Thyroid gland (tissue), 4 donors: ENCODE measurements at regions not wholly inside any gene's neighbourhood (a gene's known extent, or its start where the extent isn't known, plus 50 kb on each side); places are given as distances from the start of the nearest gene placed in this dataset.

Experiments used
- DNase-seq, 2 donors: peaks; one replicate each; pipeline ENCODE4 v3.0.0-alpha.2; 2019
- H3K27ac ChIP-seq, 3 donors: fragments of 200-600 bp; sonication (generic); 1 replicate in 2 of 3; 2 replicates in 1 of 3; pipeline ENCODE4 v1.5.1; 2016 to 2019; ENCODE audit warnings: mild to moderate bottlenecking in 1 of 3, moderate library complexity in 1 of 3
- H3K27me3 ChIP-seq: fragments of 200-600 bp; sonication (generic); one replicate; pipeline ENCODE4 v1.5.1; 2019
- H3K36me3 ChIP-seq, 2 donors: fragments of 200-600 bp; sonication (generic); one replicate each; pipeline ENCODE4 v1.5.1; 2016 to 2019
- H3K4me1 ChIP-seq, 2 donors: fragments of 200-600 bp; sonication (generic); one replicate each; pipeline ENCODE4 v1.5.1; 2017 to 2019
- H3K4me3 ChIP-seq, 3 donors: fragments of 200-600 bp; sonication (generic); replicated peaks in 1 of 3; 1 replicate in 2 of 3; 2 replicates in 1 of 3; pipeline ENCODE4 v1.5.1; 2016; ENCODE audit warnings: mild to moderate bottlenecking in 1 of 3
- H3K9me3 ChIP-seq: fragments of 200-600 bp; sonication (generic); one replicate; pipeline ENCODE4 v1.5.1; 2017
- POLR2A ChIP-seq, 2 donors: fragments of 450-650 bp; IDR thresholded peaks; one replicate each; pipeline ENCODE4 v1.6.1; 2017; ENCODE audit warnings: antibody characterized with exemption in 2 of 2, mild to moderate bottlenecking in 2 of 2, moderate library complexity in 1 of 2
- WGBS, 2 donors: methylation state at CpG; one replicate each; pipeline ENCODE4 v1.1.5; 2017; 5-methylcytosine and 5-hydroxymethylcytosine counted together
- intact Hi-C: fragments of 100-400 bp; cut with DNase I; formaldehyde crosslinking; loops from one replicate; pipeline ENCODE4 v1.15.1; 2023
- TF ChIP-seq, protein P1 (sequence below), 6 experiments: fragments of 200-600 bp in 3 of 6; fragments of 450-650 bp in 3 of 6; sonication (generic) in 3 of 6; IDR thresholded peaks; one replicate each; pipeline ENCODE4 v1.5.1; 2016 to 2019; ENCODE audit warnings: antibody characterized with exemption in 6 of 6, mild to moderate bottlenecking in 2 of 6, inconsistent platforms in 1 of 6, moderate library complexity in 1 of 6

DNA sequence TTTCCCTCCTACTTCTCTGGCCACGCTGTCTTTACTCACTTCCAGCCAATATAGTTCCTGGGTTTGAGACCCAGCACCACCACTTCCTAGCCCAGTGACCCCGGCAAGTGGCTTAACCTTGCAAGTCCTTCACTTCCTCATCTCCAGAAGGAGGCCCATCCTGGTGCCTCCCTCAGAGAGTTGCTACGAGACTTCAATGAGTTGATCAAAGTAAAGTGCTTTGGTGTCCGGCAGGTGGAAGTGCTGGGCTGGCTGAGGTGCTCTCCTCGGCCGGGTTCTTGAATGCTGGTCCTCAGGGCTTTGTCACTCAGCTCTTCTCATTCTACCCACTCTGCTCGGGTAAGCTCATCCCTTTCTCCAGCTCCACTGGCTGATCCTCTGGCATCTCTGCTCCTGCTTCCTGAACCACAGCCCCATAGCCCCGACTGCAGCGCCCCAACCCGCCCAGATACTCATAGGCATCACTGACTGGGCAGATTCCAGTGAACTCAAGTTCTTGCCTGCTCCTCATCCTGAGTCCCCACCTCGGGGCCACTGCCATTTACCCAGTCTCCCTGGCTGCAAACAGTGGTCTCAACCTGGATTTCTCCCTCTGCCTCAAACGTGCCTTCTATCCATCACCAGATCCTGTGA, 75.8 kb upstream of the WNT4 start:
- Histone ChIP-seq H3K27me3 (no peaks in the 10 kb centered on the region), H3K4me1 (peaks cover 5 to 9% of the 10 kb centered on the region in 2 donors), H3K4me3 (no peak overlapping the region), H3K36me3 (no peaks in the 10 kb centered on the region), H3K9me3 (no peaks in the 10 kb centered on the region), H3K27ac (no peak overlapping the region)
- TF ChIP-seq POLR2A (IDR thresholded peaks at IDR 0.05), result no peak
- TF ChIP-seq, protein P1, sequence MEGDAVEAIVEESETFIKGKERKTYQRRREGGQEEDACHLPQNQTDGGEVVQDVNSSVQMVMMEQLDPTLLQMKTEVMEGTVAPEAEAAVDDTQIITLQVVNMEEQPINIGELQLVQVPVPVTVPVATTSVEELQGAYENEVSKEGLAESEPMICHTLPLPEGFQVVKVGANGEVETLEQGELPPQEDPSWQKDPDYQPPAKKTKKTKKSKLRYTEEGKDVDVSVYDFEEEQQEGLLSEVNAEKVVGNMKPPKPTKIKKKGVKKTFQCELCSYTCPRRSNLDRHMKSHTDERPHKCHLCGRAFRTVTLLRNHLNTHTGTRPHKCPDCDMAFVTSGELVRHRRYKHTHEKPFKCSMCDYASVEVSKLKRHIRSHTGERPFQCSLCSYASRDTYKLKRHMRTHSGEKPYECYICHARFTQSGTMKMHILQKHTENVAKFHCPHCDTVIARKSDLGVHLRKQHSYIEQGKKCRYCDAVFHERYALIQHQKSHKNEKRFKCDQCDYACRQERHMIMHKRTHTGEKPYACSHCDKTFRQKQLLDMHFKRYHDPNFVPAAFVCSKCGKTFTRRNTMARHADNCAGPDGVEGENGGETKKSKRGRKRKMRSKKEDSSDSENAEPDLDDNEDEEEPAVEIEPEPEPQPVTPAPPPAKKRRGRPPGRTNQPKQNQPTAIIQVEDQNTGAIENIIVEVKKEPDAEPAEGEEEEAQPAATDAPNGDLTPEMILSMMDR (IDR thresholded peaks at IDR 0.05), result no peak
- intact Hi-C loops, result no loop called here
- 82 to 85% methylated on average over 12 of the region's 12 CpGs for WGBS, 2 donors
- no peak for DNase-seq

DNA sequence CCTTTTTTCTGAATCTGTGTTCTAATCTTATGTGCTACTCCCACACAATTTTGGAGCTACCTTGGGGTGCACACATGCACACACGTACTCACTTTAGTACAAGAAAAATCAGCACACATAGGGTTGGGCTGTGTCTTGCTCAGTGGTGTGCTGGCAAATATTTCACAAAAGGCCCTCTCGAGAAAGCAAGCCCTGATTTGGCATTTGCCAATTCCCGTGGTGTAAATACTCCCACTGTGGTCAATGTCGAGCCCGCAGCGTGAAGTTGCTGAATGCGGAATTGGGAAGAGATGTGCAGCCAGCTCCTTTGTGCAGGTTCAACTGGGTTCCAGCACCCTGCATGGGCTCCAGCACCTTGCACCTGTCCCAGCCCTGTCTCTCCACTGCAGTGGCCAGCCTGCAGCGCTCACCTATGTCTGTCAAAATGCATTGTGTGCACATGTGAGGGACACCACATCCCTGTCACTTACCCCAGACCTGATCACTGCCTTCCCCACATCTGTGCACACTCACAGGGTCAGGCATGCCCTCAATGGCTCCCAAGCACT, 78.4 kb upstream of the WNT4 start:
- no peaks in the 10 kb centered on the region for H3K9me3 ChIP-seq
- H3K27me3 ChIP-seq, result no peaks in the 10 kb centered on the region
- H3K4me1 ChIP-seq, result peaks cover 0 to 3% of the 10 kb centered on the region in 2 donors
- no peak overlapping the region for H3K4me3 ChIP-seq
- TF ChIP-seq, protein P1 (IDR thresholded peaks at IDR 0.05), result no peak
- TF ChIP-seq POLR2A (IDR thresholded peaks at IDR 0.05), result no peak
- no peak for DNase-seq
- no peak overlapping the region for H3K27ac ChIP-seq
- intact Hi-C loops, result no loop called here
- 81 to 91% methylated on average over 8 of the region's 8 CpGs for WGBS, 2 donors
- no peaks in the 10 kb centered on the region for H3K36me3 ChIP-seq

DNA sequence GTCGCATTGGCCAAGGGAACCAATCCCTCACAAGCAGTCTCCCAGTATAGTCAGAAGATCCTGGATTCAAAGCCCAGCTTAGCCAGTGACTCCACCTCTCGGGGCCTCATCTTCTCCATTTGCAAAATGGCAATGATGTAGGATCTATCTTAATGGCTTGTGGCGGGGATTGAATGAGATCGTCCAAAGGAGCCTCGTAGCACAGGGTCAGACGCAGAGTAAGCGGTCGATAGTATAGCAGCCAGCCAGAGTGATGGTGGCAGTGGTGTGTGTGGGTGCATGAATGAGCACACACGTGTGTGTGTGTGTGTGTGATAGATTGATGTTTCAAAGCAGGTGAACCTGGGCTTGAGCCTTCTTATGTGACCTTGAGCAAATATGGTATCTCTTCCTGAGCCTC, 79.8 kb upstream of the WNT4 start:
- no peaks in the 10 kb centered on the region for H3K27me3 ChIP-seq
- H3K4me1 ChIP-seq, result no peaks in the 10 kb centered on the region
- H3K9me3 ChIP-seq, result no peaks in the 10 kb centered on the region
- intact Hi-C loops, result no loop called here
- DNase-seq, result no peak
- H3K27ac ChIP-seq, result no peak overlapping the region
- no peak overlapping the region for H3K4me3 ChIP-seq
- H3K36me3 ChIP-seq, result no peaks in the 10 kb centered on the region
- TF ChIP-seq, protein P1 (IDR thresholded peaks at IDR 0.05), result no peak
- TF ChIP-seq POLR2A (IDR thresholded peaks at IDR 0.05), result no peak
- 84 to 91% methylated on average over 9 of the region's 9 CpGs for WGBS, 2 donors

DNA sequence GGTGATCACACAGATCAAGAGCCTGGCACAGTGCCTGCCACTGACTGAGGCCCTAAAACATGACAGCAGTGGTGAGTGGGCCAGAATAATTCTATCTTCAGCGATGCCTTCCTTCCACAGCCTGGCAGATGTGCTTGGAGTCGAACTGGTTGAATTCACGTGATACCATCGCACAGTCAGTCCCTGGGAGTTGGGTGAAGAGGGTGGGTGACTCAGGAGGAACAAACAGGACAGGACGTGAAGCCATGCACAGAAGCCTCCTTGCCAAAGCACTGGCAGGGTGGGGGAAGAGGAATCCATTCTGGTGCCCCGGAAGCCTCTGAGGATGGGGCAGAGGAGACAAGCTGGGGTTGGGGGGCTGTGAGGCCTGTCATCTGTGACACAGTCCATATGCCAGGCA, 80.3 kb upstream of the WNT4 start:
- H3K9me3 ChIP-seq, result no peaks in the 10 kb centered on the region
- 90 to 97% methylated on average over 6 of the region's 6 CpGs for WGBS, 2 donors
- H3K27ac ChIP-seq, result no peak overlapping the region
- intact Hi-C loops, result no loop called here
- TF ChIP-seq, protein P1 (IDR thresholded peaks at IDR 0.05), result no peak
- TF ChIP-seq POLR2A (IDR thresholded peaks at IDR 0.05), result no peak
- DNase-seq, result no peak
- no peaks in the 10 kb centered on the region for H3K4me1 ChIP-seq
- H3K27me3 ChIP-seq, result no peaks in the 10 kb centered on the region
- H3K36me3 ChIP-seq, result no peaks in the 10 kb centered on the region
- H3K4me3 ChIP-seq, result no peak overlapping the region

DNA sequence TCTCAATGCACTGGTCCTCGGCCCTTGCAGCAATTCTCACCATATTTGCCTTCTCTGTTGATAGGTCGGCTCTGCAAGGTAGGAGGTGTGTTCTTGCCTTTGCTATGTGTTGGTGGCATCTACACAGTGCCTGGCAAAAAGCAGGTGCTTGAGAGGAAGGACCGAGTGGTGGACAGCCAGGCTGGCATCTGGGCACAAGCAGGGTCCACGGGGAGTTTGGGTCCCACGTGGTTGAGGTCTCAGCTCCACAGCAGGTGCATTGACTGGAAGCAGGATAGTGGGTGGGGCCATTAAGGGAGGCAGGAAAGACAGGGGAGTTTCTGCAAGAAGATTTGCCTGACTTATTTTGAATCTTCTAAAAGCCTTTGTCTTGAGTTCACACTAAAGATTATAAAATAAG, 81.2 kb upstream of the WNT4 start:
- no peak for TF ChIP-seq POLR2A (IDR thresholded peaks at IDR 0.05)
- TF ChIP-seq, protein P1 (IDR thresholded peaks at IDR 0.05), result no peak
- Histone ChIP-seq H3K36me3 (no peaks in the 10 kb centered on the region), H3K27ac (no peak overlapping the region), H3K27me3 (no peaks in the 10 kb centered on the region), H3K4me3 (no peak overlapping the region), H3K4me1 (no peaks in the 10 kb centered on the region), H3K9me3 (no peaks in the 10 kb centered on the region)
- no peak for DNase-seq
- 67 to 77% methylated on average over 5 of the region's 5 CpGs for WGBS, 2 donors
- intact Hi-C loops, result no loop called here
